ENCODE measurements at regions not wholly inside any gene's neighbourhood (a gene's known extent, or its start where the extent isn't known, plus 50 kb on each side); places are given as distances from the start of the nearest gene placed in this dataset.

GRCh38 chr7:155882596-155882995, 70.3 kb upstream of the SHH start:
- intact Hi-C loops (cut with micrococcal nuclease; ENCODE audit: unreplicated experiment) (no loop called here), in situ Hi-C loops (cut with HindIII; ENCODE audit: low pct_unique_long_range_greater_than_20kb, low sequenced_read_pairs) (no loop called here)
- no peaks in the 10 kb centered on the region for H3K27me3 ChIP-seq (ENCODE audit: control insufficient read depth, insufficient read depth, low read length)
- H3K27ac ChIP-seq (ENCODE audit: low read length), result no peak overlapping the region
- CTCF ChIA-PET, result no interaction called here
- no peaks in the 10 kb centered on the region for H3K9me3 ChIP-seq (ENCODE audit: control insufficient read depth, insufficient read depth, low read depth, low read length)
- no peaks in the 10 kb centered on the region for H3K36me3 ChIP-seq (ENCODE audit: control insufficient read depth, insufficient read depth, low read length)
- POLR2A ChIA-PET, result no interaction called here
- no TSS peak for BruUV-seq (replicated peaks)
- no peak for ATAC-seq
- DNase-seq (ENCODE audit: low read depth, low spot score), result no peak
- H3K4me1 ChIP-seq (ENCODE audit: control insufficient read depth, insufficient read depth, low read length), result peaks cover 4% of the 10 kb centered on the region; the same call in 1 of the 2 replicates
- H3K4me3 ChIP-seq (ENCODE audit: low read depth in 2 of 2, low read length in 2 of 2), result no peak overlapping the region
- no peak for TF ChIP-seq CTCF (IDR thresholded peaks at IDR 0.05)
- TF ChIP-seq POLR2AphosphoS5 (IDR thresholded peaks at IDR 0.05; ENCODE audit: low read depth, low read length), result no peak
- no peak for TF ChIP-seq SIN3A (IDR thresholded peaks at IDR 0.05; ENCODE audit: borderline replicate concordance, insufficient read depth, low read depth, low read length)
- TF ChIP-seq REST (IDR thresholded peaks at IDR 0.05; ENCODE audit: insufficient read depth in 1 of 2, low read depth in 2 of 2, low read length in 1 of 2), result no peak
- no peak for TF ChIP-seq TCF7L2 (IDR thresholded peaks at IDR 0.05; ENCODE audit: low read depth, low read length)

GRCh38 chr7:155881471-155882350, 69.4 kb upstream of the SHH start:
- DNase-seq (ENCODE audit: low read depth, low spot score) (no peak), ATAC-seq (no peak)
- in situ Hi-C loops (cut with HindIII; ENCODE audit: low pct_unique_long_range_greater_than_20kb, low sequenced_read_pairs), result no loop called here
- no peak overlapping the region for H3K27ac ChIP-seq (ENCODE audit: low read length)
- no peak overlapping the region for H3K4me3 ChIP-seq (ENCODE audit: low read depth in 2 of 2, low read length in 2 of 2)
- peaks cover 4% of the 10 kb centered on the region; the same call in 1 of the 2 replicates for H3K4me1 ChIP-seq (ENCODE audit: control insufficient read depth, insufficient read depth, low read length)
- intact Hi-C loops (cut with micrococcal nuclease; ENCODE audit: unreplicated experiment), result no loop called here
- CTCF ChIA-PET, result no interaction called here
- H3K27me3 ChIP-seq (ENCODE audit: control insufficient read depth, insufficient read depth, low read length), result no peaks in the 10 kb centered on the region
- no peak for TF ChIP-seq POLR2AphosphoS5 (IDR thresholded peaks at IDR 0.05; ENCODE audit: low read depth, low read length)
- no peak for TF ChIP-seq REST (IDR thresholded peaks at IDR 0.05; ENCODE audit: insufficient read depth in 1 of 2, low read depth in 2 of 2, low read length in 1 of 2)
- no peak for TF ChIP-seq CTCF (IDR thresholded peaks at IDR 0.05)
- no peak for TF ChIP-seq TCF7L2 (IDR thresholded peaks at IDR 0.05; ENCODE audit: low read depth, low read length)
- TF ChIP-seq SIN3A (IDR thresholded peaks at IDR 0.05; ENCODE audit: borderline replicate concordance, insufficient read depth, low read depth, low read length), result no peak
- POLR2A ChIA-PET, result no interaction called here
- no TSS peak for BruUV-seq (replicated peaks)
- no peaks in the 10 kb centered on the region for H3K36me3 ChIP-seq (ENCODE audit: control insufficient read depth, insufficient read depth, low read length)
- H3K9me3 ChIP-seq (ENCODE audit: control insufficient read depth, insufficient read depth, low read depth, low read length), result no peaks in the 10 kb centered on the region

All from Panc1 (cell line).